Panc1 (cell line): ENCODE measurements at regions not wholly inside any gene's neighbourhood (a gene's known extent, or its start where the extent isn't known, plus 50 kb on each side); places are given as distances from the start of the nearest gene placed in this dataset.

ENCODE experiments used
- POLR2AphosphoS5 ChIP-seq: IDR thresholded peaks from 2 replicates; pipeline ENCODE4 v1.6.1; 2012; ENCODE audit warnings: mild to moderate bottlenecking, low read depth, low read length, moderate library complexity
- SIN3A ChIP-seq: IDR thresholded peaks from 2 replicates; pipeline ENCODE4 v1.6.1; 2012; ENCODE audit warnings: low read depth, mild to moderate bottlenecking, low read length, moderate library complexity, borderline replicate concordance; ENCODE audit not compliant: insufficient read depth
- TCF7L2 ChIP-seq: IDR thresholded peaks from 2 replicates; pipeline ENCODE4 v1.6.1; 2011; ENCODE audit warnings: mild to moderate bottlenecking, low read depth, low read length, inconsistent platforms
- TF ChIP-seq, protein P1 (sequence below): fragments of 450-650 bp; IDR thresholded peaks from 2 replicates; pipeline ENCODE4 v1.5.1; 2017; ENCODE audit warnings: mild to moderate bottlenecking
- TF ChIP-seq, protein P2 (sequence below), 2 experiments: IDR thresholded peaks; 2 replicates each; pipeline ENCODE4 v1.6.1; 2011 to 2012; ENCODE audit warnings: low read depth in 2 of 2, control low read depth in 1 of 2, low read length in 1 of 2, mild to moderate bottlenecking in 1 of 2, moderate library complexity in 1 of 2; ENCODE audit not compliant: insufficient read depth in 1 of 2

DNA sequence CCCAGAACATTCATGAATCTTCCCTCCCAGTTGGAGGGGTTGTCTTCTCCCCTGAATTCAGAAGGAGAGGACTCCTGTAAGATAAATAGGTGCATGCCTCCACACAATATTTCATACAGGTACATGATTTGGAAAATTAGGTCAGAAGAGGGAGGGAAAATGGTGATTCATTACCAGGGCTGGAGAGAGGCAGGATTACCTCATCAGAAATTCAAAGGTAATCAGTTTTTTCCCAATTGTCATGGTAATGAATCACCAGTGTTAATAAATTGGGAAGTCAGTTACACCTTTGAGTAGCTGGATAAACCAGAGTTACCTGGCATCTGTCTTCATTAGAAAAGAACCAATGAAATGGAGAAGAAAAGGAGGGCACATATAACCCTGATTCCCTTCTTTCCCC, 128.5 kb downstream of the EN1 start:
- TF ChIP-seq, protein P1, sequence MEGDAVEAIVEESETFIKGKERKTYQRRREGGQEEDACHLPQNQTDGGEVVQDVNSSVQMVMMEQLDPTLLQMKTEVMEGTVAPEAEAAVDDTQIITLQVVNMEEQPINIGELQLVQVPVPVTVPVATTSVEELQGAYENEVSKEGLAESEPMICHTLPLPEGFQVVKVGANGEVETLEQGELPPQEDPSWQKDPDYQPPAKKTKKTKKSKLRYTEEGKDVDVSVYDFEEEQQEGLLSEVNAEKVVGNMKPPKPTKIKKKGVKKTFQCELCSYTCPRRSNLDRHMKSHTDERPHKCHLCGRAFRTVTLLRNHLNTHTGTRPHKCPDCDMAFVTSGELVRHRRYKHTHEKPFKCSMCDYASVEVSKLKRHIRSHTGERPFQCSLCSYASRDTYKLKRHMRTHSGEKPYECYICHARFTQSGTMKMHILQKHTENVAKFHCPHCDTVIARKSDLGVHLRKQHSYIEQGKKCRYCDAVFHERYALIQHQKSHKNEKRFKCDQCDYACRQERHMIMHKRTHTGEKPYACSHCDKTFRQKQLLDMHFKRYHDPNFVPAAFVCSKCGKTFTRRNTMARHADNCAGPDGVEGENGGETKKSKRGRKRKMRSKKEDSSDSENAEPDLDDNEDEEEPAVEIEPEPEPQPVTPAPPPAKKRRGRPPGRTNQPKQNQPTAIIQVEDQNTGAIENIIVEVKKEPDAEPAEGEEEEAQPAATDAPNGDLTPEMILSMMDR, result no peak
- TF ChIP-seq SIN3A (no peak), POLR2AphosphoS5 (no peak), TCF7L2 (no peak)
- TF ChIP-seq, protein P2, sequence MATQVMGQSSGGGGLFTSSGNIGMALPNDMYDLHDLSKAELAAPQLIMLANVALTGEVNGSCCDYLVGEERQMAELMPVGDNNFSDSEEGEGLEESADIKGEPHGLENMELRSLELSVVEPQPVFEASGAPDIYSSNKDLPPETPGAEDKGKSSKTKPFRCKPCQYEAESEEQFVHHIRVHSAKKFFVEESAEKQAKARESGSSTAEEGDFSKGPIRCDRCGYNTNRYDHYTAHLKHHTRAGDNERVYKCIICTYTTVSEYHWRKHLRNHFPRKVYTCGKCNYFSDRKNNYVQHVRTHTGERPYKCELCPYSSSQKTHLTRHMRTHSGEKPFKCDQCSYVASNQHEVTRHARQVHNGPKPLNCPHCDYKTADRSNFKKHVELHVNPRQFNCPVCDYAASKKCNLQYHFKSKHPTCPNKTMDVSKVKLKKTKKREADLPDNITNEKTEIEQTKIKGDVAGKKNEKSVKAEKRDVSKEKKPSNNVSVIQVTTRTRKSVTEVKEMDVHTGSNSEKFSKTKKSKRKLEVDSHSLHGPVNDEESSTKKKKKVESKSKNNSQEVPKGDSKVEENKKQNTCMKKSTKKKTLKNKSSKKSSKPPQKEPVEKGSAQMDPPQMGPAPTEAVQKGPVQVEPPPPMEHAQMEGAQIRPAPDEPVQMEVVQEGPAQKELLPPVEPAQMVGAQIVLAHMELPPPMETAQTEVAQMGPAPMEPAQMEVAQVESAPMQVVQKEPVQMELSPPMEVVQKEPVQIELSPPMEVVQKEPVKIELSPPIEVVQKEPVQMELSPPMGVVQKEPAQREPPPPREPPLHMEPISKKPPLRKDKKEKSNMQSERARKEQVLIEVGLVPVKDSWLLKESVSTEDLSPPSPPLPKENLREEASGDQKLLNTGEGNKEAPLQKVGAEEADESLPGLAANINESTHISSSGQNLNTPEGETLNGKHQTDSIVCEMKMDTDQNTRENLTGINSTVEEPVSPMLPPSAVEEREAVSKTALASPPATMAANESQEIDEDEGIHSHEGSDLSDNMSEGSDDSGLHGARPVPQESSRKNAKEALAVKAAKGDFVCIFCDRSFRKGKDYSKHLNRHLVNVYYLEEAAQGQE (IDR thresholded peaks at IDR 0.05; ENCODE audit: insufficient read depth in 1 of 2, low read depth in 2 of 2, low read length in 1 of 2), result no peak
